ENCODE measurements at regions not wholly inside any gene's neighbourhood (a gene's known extent, or its start where the extent isn't known, plus 50 kb on each side); places are given as distances from the start of the nearest gene placed in this dataset.

GRCh38 chr17:71846561-71847110 lies 274.2 kb upstream of the SOX9 start:
- no peak overlapping the region for H3K27ac ChIP-seq
- no peaks in the 10 kb centered on the region for H3K36me3 ChIP-seq (ENCODE audit: insufficient read depth, low read length)
- no peak overlapping the region for H3K9ac ChIP-seq (ENCODE audit: insufficient read length)
- H3K9me3 ChIP-seq (ENCODE audit: low read depth, low read length), result no peaks in the 10 kb centered on the region
- no peak overlapping the region for H3K4me3 ChIP-seq
- TF ChIP-seq POLR2AphosphoS5 (IDR thresholded peaks at IDR 0.05; ENCODE audit: borderline replicate concordance, low read depth, low read length) (no peak), FOXP2 (optimal IDR thresholded peaks at IDR 0.05; ENCODE audit: control extremely low read depth, extremely low read length, insufficient read depth) (no peak), EZH2 (IDR thresholded peaks at IDR 0.05) (no peak)
- DNase-seq (ENCODE audit: low read depth, low spot score), result no peak

- DNase-seq (ENCODE audit: low read depth, low spot score), result no peak
- no peak overlapping the region for H3K9ac ChIP-seq (ENCODE audit: insufficient read length)
- no peaks in the 10 kb centered on the region for H3K9me3 ChIP-seq (ENCODE audit: low read depth, low read length)
- no peak overlapping the region for H3K27ac ChIP-seq
- TF ChIP-seq POLR2AphosphoS5 (IDR thresholded peaks at IDR 0.05; ENCODE audit: borderline replicate concordance, low read depth, low read length), result no peak
- TF ChIP-seq FOXP2 (optimal IDR thresholded peaks at IDR 0.05; ENCODE audit: control extremely low read depth, extremely low read length, insufficient read depth), result no peak
- no peak for TF ChIP-seq EZH2 (IDR thresholded peaks at IDR 0.05)
- H3K36me3 ChIP-seq (ENCODE audit: insufficient read depth, low read length), result no peaks in the 10 kb centered on the region
- no peak overlapping the region for H3K4me3 ChIP-seq
These were observed 270.7 kb upstream of the SOX9 start for GRCh38 chr17:71849783-71850768.

GRCh38 chr17:71850812-71851211 lies 270.0 kb upstream of the SOX9 start:
- H3K9me3 ChIP-seq (ENCODE audit: low read depth, low read length), result no peaks in the 10 kb centered on the region
- H3K9ac ChIP-seq (ENCODE audit: insufficient read length), result no peak overlapping the region
- DNase-seq (ENCODE audit: low read depth, low spot score), result no peak
- no peaks in the 10 kb centered on the region for H3K36me3 ChIP-seq (ENCODE audit: insufficient read depth, low read length)
- TF ChIP-seq EZH2 (IDR thresholded peaks at IDR 0.05) (no peak), FOXP2 (optimal IDR thresholded peaks at IDR 0.05; ENCODE audit: control extremely low read depth, extremely low read length, insufficient read depth) (no peak), POLR2AphosphoS5 (IDR thresholded peaks at IDR 0.05; ENCODE audit: borderline replicate concordance, low read depth, low read length) (no peak)
- H3K27ac ChIP-seq, result no peak overlapping the region
- H3K4me3 ChIP-seq, result no peak overlapping the region

GRCh38 chr17:71855010-71855409 lies 265.8 kb upstream of the SOX9 start:
- H3K9me3 ChIP-seq (ENCODE audit: low read depth, low read length), result no peaks in the 10 kb centered on the region
- no peaks in the 10 kb centered on the region for H3K36me3 ChIP-seq (ENCODE audit: insufficient read depth, low read length)
- no peak for TF ChIP-seq FOXP2 (optimal IDR thresholded peaks at IDR 0.05; ENCODE audit: control extremely low read depth, extremely low read length, insufficient read depth)
- TF ChIP-seq EZH2 (IDR thresholded peaks at IDR 0.05), result no peak
- no peak for TF ChIP-seq POLR2AphosphoS5 (IDR thresholded peaks at IDR 0.05; ENCODE audit: borderline replicate concordance, low read depth, low read length)
- DNase-seq (ENCODE audit: low read depth, low spot score), result no peak
- H3K9ac ChIP-seq (ENCODE audit: insufficient read length), result no peak overlapping the region
- H3K4me3 ChIP-seq, result no peak overlapping the region
- H3K27ac ChIP-seq, result no peak overlapping the region

- no peak overlapping the region for H3K9ac ChIP-seq (ENCODE audit: insufficient read length)
- TF ChIP-seq EZH2 (IDR thresholded peaks at IDR 0.05) (no peak), POLR2AphosphoS5 (IDR thresholded peaks at IDR 0.05; ENCODE audit: borderline replicate concordance, low read depth, low read length) (no peak), FOXP2 (optimal IDR thresholded peaks at IDR 0.05; ENCODE audit: control extremely low read depth, extremely low read length, insufficient read depth) (no peak)
- H3K36me3 ChIP-seq (ENCODE audit: insufficient read depth, low read length), result no peaks in the 10 kb centered on the region
- H3K9me3 ChIP-seq (ENCODE audit: low read depth, low read length), result no peaks in the 10 kb centered on the region
- no peak for DNase-seq (ENCODE audit: low read depth, low spot score)
- H3K27ac ChIP-seq, result no peak overlapping the region
- H3K4me3 ChIP-seq, result no peak overlapping the region
These were observed 256.1 kb upstream of the SOX9 start for GRCh38 chr17:71864755-71865154.

GRCh38 chr17:71866095-71866494 lies 254.7 kb upstream of the SOX9 start:
- H3K36me3 ChIP-seq (ENCODE audit: insufficient read depth, low read length), result no peaks in the 10 kb centered on the region
- H3K27ac ChIP-seq, result no peak overlapping the region
- TF ChIP-seq POLR2AphosphoS5 (IDR thresholded peaks at IDR 0.05; ENCODE audit: borderline replicate concordance, low read depth, low read length), result no peak
- TF ChIP-seq FOXP2 (optimal IDR thresholded peaks at IDR 0.05; ENCODE audit: control extremely low read depth, extremely low read length, insufficient read depth), result no peak
- no peak for TF ChIP-seq EZH2 (IDR thresholded peaks at IDR 0.05)
- H3K9ac ChIP-seq (ENCODE audit: insufficient read length), result no peak overlapping the region
- DNase-seq (ENCODE audit: low read depth, low spot score), result no peak
- H3K9me3 ChIP-seq (ENCODE audit: low read depth, low read length), result no peaks in the 10 kb centered on the region
- H3K4me3 ChIP-seq, result no peak overlapping the region

GRCh38 chr17:71869293-71869692 lies 251.5 kb upstream of the SOX9 start:
- Histone ChIP-seq H3K27ac (no peak overlapping the region), H3K36me3 (ENCODE audit: insufficient read depth, low read length) (no peaks in the 10 kb centered on the region), H3K9me3 (ENCODE audit: low read depth, low read length) (no peaks in the 10 kb centered on the region), H3K4me3 (no peak overlapping the region), H3K9ac (ENCODE audit: insufficient read length) (no peak overlapping the region)
- TF ChIP-seq EZH2 (IDR thresholded peaks at IDR 0.05), result no peak
- no peak for TF ChIP-seq FOXP2 (optimal IDR thresholded peaks at IDR 0.05; ENCODE audit: control extremely low read depth, extremely low read length, insufficient read depth)
- TF ChIP-seq POLR2AphosphoS5 (IDR thresholded peaks at IDR 0.05; ENCODE audit: borderline replicate concordance, low read depth, low read length), result no peak
- no peak for DNase-seq (ENCODE audit: low read depth, low spot score)

GRCh38 chr17:71869841-71870545 lies 250.8 kb upstream of the SOX9 start:
- DNase-seq (ENCODE audit: low read depth, low spot score), result no peak
- Histone ChIP-seq H3K4me3 (no peak overlapping the region), H3K36me3 (ENCODE audit: insufficient read depth, low read length) (no peaks in the 10 kb centered on the region), H3K9ac (ENCODE audit: insufficient read length) (no peak overlapping the region), H3K27ac (no peak overlapping the region), H3K9me3 (ENCODE audit: low read depth, low read length) (no peaks in the 10 kb centered on the region)
- TF ChIP-seq FOXP2 (optimal IDR thresholded peaks at IDR 0.05; ENCODE audit: control extremely low read depth, extremely low read length, insufficient read depth), result no peak
- no peak for TF ChIP-seq POLR2AphosphoS5 (IDR thresholded peaks at IDR 0.05; ENCODE audit: borderline replicate concordance, low read depth, low read length)
- no peak for TF ChIP-seq EZH2 (IDR thresholded peaks at IDR 0.05)
